Skin of body (tissue), 1 donor: ENCODE measurements at regions not wholly inside any gene's neighbourhood (a gene's known extent, or its start where the extent isn't known, plus 50 kb on each side); places are given as distances from the start of the nearest gene placed in this dataset.

Experiments
- DNase-seq: peaks from one replicate; lab custom pipeline; 2025; lab: John Stamatoyannopoulos, UW

DNA sequence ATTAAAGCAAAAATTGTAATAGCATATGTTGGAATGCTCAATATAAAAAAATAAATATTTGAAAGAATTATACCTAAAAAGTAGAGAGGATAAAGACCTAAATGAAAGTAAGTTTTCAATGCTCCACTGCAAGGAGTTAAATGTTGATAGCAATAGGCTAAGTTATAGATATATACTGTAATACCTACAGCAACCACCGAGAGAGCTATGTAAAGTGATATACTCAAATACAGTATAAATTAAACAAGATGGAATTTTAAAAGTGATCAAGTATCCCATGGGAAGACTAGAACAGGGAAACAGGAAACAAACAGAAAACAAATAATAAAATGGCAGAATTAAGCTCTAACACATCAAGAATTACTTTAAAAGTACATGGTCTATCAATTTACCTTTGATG, 73.9 kb downstream of the CASP3 start:
- no peak for DNase-seq

DNA sequence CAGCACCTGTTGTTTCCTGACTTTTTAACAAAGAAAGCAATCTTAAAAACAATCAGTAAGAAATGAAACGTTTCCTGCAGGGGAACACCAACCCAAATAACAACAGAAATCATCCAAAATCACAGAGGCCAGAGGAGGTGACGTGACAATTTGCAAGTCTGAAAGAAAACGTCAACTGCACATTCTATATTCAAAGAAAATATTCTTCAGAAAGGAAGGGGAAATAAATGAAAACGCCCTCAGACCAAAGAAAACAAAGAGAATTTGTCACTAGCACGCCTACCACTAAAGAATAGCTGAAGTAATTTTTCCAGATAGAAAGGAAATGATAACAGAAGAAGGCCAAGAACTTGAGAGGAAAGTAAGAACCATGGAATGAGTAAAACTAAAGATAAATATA, 74.4 kb downstream of the CASP3 start:
- DNase-seq: no peak

DNA sequence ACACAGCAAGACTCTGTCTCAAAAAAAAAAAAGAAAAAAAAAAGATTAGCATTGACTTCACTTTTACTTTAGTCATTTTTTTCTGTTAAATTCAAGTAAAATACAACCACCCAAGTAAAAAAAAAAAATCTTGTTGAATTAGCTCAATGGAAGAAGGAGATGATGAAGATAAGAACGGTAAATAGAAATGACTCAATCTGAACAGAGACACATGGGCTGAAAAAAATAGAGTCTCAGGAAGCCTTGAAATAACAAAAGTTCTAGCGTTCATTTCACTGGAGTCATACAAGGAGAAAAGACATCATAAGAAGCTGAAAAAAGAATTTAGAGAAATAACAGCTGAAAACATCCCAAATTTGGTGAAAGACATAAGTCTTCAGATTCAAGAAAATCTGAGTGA, 75.5 kb downstream of the CASP3 start:
- DNase-seq: no peak

DNA sequence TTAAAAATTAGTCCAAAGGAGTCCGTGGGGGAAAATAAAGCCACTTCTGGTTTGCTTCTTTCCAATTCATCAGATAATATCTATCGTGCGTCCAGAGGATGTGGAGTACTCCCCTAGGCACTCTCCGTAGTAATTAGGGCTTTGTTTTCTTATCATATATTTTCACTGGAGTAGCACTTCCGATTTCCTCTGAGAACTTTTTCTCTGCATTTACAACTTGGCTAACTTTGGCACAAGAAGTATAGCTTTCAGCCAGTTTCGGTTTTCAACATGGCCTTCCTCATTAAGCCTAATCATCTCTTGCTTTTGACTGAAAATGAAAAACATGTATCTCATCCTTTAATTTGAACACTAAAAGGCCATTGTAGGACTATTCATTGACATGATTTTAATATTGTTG, 80.5 kb downstream of the CASP3 start:
- DNase-seq: no peak

DNA sequence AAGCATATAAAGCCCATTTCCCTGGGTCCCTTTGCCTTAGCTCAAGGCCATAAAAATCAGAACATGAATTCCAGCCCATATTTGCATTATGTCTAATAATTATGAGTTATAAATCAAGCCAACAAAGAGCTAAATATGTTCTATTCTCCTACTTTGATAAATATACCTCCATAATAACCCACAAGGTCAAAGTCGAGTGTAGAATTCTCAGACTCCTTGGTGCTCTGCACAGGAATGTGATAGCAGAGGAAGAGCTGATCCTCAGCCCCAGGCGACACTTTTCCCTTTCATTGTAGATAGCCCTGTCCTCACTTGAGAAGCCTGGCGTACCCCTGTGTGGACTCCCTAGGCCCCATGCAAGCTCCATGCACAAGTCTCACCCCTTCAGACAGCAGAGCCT, 85.6 kb downstream of the CASP3 start:
- no peak for DNase-seq

DNA sequence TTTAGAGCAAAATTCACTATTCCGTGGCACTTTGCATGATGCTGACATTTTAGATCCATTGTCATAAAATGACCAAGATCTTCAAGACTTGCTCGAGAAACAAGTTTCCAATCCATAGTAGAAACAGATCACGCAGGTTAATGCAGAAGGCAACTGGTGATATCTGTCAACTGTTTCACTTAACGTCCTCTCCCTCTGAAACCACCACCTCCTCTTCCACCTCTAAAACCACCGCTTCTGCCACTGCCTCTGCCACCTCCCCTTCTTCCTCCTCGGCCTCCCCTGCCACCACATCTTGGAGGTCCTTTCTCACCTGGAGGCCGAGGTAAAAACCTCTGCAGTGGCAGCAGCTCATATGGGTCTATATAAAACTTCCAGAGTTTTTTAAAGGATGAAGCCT, 84.6 kb upstream of the IRF2 start:
- no peak for DNase-seq

DNA sequence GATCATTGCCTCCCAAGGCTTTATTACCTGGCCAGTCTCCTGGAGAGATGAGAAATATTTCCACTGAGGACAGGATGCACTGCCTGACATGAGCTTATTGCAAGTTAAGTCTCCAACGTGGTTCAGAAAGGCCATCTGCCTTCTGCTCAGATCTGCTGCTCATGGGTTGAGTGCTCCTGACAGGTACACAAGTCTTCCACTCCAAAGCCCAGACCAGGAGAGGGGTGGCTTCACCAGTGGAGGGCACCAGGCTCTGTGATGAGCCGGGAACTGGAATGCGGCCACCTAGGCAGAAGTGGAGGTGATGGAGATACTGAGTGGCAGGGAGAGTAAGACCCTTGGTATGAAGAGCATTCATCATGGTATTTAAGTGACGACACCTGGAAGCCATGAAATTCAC, 79.5 kb upstream of the IRF2 start:
- DNase-seq: no peak

DNA sequence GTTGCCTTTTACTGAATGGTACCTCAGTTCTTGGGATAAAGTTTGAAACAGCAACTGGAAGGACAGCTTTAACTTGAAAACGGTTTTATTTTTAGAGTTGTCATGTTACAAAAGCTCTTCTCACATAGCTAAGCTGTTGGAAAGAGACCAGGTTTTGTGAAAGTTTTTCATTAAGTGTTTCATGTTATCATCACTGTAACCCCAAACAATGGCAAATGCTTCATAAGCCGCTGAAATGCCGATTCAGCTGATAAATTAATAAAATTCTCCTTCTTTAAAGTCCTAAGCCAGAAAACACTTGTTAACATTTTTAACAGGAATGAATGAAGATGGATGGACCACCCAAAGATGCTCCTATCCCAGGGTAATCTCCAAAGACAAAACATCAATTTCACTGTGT, 76.1 kb upstream of the IRF2 start:
- DNase-seq: peak; percentile 55

DNA sequence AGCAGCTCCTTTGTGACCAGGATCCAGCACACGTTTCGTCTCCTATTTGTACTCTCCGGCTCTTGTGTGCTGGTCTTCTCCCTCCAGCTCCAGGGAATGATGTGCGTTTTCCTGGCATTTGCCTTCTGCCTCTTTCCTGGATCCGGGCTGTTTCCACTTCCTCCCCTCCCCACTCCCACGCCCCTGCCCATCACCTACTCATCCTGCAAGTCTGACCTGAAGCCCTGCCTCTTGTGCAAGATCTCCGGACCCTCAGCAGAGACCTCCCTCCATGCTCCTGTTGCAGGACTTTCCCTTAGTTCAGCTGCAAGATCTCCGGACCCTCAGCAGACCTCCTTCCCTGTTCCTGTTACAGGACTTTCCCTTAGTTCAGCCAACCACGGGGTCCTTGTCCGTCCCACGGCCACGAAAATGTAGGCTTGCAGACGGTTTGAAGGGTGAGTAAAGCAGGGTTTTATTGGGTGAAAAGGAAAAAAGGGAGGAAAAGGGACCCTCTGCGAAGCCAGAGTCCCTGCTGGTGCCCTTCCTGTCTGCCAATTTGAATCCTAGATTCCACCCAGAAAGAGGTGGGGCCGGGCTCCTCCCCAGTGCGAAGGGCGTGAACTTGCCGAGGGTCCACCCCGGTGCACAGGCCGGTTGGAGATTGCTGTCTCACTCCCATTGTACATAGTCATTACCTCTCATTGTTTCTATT, 74.4 kb upstream of the IRF2 start:
- no peak for DNase-seq

DNA sequence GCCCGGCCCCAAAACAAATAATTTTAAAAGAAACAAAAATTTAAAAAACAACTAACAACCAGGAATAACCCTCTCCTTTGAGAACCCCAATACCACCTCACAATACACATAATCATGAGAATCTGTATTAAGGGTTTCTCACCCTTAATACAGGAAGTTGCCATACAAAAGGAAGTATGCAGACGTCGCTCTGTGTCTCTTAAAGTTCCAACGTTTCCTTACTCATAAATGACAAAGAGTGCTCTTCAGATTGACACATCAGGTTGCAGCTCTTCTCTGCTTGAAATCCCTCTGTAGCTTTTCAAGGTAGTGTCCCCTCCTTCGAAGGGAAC, 73.9 kb upstream of the IRF2 start:
- no peak for DNase-seq

DNA sequence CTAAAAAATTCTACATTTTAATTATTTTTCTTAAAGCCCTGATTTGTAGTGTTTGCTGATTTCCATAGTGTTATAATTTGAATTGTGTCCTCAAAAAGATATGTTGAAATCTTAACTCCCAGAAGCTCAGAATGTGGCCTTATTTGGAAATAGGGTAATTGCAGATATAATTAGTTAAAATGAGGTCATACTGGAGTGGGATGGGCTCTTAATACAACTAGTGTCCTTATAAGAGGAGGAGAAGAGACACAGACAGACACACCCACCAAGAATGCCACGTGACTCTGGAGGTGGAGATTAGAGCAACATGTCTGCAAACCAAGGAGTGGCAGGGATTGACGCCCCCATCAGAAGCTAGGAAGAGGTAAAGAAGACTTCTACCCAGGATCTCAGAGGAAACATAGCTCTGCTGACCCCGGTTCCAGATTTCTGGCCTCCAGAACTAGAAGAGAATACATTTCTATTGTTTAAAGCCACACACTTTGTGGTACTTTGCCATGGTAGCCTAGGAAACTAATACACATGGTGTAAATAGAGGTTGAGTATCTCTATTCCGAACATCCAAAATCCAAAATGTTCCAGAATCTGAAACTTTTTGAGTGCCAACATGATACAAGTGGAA, 70.5 kb upstream of the IRF2 start:
- no peak for DNase-seq

DNA sequence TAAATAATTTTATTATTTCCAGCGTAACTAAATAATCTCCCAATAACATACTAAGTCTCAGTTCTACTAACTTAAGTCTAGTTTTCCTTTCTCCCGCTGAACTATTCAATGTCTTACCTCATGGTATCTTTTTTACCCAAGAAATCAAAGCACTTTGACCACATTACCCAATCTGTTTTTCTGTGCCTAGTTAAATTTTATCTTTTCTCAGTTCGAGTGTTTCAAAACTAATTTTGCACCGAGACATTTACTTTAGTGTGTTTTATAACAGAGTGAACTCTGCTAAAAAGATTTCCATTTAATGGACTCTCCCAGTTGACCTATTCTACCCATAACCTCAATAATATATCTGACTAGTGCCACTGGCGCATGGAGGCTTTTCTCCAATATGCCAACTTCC, 67.6 kb upstream of the IRF2 start:
- DNase-seq: no peak

DNA sequence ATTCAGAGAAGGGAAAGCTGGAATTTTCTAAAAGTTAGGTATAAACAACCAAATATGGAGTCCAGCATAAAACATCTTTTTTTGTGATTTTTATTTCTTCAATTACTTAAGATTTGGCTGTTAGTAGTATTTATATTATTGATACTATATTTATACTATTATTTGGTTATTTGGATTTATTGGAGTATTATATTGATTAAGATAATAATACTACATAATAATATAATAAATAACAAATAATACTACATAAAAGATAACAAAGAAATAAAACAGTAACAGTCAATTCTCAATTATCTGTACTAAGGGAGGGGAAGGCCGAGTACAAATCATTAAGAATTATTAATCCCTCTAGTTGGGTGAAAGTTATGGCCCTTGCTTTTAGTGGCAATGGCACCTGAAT, 66.0 kb upstream of the IRF2 start:
- DNase-seq: no peak

DNA sequence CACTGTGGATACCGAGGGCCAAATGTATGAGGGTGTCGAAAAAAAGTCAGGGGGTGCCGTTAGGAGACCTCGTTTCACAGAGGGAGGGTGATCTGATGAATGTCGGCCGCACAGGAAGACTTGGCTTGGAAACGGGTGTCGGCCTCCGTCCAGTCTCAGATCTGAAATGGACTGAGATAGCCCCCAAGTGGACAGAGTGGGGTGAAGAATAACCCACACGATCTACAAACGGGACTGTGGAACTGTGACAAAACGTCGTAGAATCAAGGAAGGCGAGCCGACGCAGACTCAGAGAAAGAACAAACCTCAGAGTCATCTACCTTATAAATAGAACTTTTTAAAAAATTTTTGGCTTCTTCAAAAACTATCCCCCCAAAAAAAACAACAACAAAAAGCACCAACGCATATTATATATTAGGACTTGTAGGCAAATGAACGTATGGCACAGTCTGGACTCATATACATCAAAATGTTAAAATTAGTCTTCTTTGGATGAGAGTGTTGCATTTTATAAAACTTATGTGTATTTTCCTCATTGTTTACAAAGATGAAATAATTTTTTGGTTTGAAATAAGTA, 63.8 kb upstream of the IRF2 start:
- peak; percentile 96 for DNase-seq

DNA sequence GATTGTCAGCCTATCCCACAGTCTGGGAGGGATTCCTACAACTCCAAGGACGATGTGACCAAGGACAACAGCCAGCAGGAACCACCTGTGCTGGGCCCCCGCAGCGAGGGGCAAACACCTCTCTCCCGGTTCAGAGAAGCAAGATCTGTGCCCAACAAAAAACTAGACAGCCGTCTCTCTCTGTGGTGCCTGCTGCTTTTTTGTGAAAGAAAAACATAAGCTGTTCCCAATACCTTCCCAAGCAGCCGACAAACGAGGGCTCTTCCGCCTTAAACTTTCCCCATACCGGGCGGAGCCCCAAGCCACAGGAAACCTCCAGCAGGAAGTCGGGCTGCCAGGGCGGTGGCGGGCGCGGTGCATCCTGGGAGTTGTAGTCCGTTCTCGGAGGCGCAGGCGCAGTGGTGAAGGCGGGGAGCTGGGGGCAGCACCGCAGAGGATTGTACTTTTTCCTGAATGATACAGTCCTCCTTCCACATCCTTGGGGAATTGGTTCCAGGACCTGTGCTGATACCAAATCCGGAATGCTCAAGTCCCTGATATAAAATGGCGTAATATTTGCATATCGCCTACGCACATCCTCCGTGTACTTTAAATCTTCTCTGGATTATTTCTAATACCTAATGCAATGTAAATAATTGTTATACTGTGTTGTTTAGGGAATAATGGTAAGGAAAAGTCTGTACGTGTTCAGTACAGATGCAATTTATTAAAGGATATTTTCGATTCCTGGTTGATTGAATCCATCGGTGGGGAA, 63.1 kb upstream of the IRF2 start:
- DNase-seq: peak; percentile 97

DNA sequence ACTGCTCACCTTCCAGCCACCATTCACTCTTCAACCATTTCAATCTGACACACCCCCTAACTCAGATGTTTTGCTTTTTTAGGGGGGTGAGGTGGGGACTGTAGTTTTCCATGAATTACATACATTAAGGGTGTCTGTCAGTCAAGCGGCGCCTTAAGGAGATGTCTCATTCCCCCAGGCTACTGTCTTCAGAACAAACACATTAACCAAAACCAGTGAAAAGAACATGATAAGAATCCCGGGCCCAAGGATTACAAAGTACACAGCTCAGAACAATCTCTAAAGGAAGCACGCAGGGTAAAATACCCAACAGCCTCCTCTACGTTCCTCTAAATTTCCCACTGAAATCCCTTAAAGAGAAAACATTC, 62.5 kb upstream of the IRF2 start:
- DNase-seq: no peak

DNA sequence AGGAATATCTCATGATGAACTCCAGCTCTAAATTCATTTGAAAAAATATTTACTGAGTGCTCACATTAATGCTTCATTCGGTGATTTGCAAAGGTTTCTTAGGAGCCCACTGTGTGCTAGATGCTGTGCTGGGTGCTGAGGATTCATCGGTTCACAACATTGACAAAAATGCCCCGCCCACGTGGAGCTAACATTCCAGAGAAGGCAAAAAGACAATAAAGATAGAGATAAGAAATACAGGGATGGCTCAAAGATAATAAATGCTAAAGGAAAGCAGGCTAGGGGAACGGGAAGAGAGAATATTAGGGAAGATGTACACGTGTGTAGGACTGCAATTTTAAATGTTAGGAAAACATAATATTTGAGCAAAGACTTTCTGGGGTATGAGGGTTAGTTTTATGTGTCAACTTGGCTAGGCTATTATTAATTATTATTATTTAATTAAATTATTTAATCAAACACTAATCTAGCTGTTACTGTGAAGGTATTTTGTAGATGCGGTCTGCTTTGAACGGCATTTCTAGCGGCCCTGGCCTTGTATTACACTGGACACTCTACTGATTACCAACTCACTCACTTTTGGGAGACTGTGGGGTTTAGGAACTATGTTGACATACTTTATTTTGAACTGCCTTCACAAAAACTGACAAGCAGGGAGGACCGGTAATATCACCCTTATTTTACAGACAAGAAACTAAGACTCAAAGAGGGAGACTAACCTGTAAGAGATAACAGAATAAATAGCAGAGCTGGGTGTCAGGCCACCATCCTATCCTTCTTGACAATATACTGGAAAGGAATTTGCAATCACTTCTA, 61.9 kb upstream of the IRF2 start:
- DNase-seq: no peak

DNA sequence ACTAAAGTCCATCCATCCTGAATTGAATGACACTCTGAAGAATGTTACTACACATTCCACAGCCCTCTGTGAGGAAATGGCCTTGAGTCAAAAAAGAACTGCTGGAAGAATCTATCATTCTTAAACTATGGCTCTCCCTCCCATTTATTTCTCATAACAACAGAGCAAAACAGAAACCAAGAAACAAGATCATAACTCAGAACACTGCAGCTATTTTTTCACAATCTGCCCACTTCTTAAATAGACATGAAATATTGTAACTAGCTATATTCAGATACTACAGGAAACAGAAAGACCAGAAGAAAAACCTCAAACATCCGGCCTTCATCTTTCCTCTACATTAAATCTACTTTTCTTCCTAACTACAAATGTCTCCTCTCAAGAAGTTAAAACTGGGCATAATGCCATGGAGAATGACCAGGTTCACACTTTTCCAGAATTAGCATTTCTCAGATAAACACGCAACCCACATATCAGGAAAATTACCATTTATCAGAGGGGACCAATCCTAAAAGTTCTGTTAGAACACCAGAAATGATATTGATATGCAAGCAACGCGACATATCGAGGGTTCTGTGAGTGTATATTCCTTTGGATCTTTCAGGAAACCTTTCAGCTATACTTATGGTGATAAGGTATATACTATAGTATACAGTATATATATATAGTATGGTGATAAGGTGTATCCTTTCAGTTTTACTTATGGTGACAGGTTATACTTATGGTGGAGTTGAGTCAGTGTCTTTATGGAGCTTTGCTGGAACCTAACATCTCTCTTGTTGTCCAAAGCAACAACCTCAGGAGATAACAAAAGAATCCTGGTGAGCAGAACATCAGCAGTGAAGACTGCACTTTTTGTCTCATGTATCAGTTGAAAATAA, 60.4 kb upstream of the IRF2 start:
- DNase-seq: peak; percentile 65

DNA sequence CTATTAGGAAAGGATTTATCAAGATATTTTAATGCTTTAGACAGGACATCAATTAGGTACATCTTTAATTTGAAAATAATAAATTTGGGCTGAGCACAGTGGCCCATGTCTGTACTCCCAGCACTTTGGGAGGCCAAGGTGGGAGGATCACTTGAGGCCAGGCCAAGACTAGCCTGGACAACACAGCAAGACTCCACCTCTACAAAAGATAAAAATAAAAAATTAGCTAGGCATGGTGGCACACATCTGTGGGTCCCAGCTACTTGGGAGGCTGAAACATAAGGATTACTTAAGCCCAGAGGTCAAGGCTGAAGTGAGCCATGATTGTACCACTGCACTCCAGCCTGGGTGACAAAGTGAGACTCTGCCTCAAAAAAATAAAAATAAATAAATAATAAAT, 59.6 kb upstream of the IRF2 start:
- no peak for DNase-seq

DNA sequence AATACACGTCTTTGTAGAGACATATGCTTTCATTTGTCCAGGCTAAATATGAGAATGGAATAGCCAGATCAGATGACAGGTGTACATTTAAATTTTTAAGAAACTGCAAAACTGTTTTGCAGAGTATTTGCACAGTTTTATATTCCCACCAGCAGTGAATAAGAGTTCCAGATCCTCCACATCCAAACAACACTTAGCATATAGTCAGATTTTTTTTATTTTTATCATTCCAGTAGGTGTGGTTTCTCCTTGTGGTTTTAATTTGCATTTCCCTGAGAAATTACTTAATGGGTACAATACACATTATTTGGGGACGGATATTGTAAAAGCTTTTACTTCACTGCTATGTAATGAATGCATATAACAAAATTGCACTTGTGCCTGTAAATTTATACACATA, 56.7 kb upstream of the IRF2 start:
- no peak for DNase-seq

DNA sequence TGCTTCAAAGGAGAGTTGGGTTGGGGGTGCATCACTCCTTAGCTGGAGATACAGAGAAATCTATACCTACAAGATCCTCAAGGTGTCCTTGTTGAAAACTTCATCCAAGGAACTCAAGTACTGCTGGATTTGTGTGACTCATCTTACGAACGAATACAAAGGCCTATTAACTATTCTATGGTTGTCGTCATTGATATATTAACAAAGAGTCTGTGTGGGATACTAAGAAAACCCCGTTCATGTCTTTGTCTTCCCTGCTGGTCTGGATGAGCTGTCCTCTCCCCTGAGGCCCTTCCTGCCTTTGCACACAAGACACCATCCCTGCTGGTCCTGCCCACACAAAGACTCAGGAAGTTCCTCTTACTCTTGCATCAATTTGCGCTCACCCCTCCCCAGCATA, 54.9 kb upstream of the IRF2 start:
- no peak for DNase-seq
